ENCODE measurements at regions not wholly inside any gene's neighbourhood (a gene's known extent, or its start where the extent isn't known, plus 50 kb on each side); places are given as distances from the start of the nearest gene placed in this dataset.

- peaks cover 6% of the 10 kb centered on the region for H3K9me3 Mint-ChIP-seq
- no peaks in the 10 kb centered on the region for H3K36me3 Mint-ChIP-seq (ENCODE audit: low read depth)
- TF ChIP-seq, protein P1, sequence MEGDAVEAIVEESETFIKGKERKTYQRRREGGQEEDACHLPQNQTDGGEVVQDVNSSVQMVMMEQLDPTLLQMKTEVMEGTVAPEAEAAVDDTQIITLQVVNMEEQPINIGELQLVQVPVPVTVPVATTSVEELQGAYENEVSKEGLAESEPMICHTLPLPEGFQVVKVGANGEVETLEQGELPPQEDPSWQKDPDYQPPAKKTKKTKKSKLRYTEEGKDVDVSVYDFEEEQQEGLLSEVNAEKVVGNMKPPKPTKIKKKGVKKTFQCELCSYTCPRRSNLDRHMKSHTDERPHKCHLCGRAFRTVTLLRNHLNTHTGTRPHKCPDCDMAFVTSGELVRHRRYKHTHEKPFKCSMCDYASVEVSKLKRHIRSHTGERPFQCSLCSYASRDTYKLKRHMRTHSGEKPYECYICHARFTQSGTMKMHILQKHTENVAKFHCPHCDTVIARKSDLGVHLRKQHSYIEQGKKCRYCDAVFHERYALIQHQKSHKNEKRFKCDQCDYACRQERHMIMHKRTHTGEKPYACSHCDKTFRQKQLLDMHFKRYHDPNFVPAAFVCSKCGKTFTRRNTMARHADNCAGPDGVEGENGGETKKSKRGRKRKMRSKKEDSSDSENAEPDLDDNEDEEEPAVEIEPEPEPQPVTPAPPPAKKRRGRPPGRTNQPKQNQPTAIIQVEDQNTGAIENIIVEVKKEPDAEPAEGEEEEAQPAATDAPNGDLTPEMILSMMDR (IDR thresholded peaks at IDR 0.05) = no peak
- CTCF ChIA-PET = no interaction called here
- Histone ChIP-seq H3K9me3 (ENCODE audit: control insufficient read depth in 1 of 2, insufficient read depth in 1 of 2, low read length in 2 of 2) (peaks cover 0 to 7% of the 10 kb centered on the region in 2 experiments), H3K27me3 (ENCODE audit: control insufficient read depth in 1 of 2, insufficient read depth in 2 of 2, low read length in 2 of 2) (no peaks in the 10 kb centered on the region), H3K4me3 (ENCODE audit: low read length) (no peak overlapping the region), H3K36me3 (ENCODE audit: insufficient read depth, low read length) (no peaks in the 10 kb centered on the region), H3K27ac (ENCODE audit: low read depth in 1 of 2, low read length in 2 of 2) (no peak overlapping the region), H3K4me1 (ENCODE audit: insufficient read depth, low read length) (no peaks in the 10 kb centered on the region)
- H3K27me3 Mint-ChIP-seq = no peaks in the 10 kb centered on the region
- no peak overlapping the region for H3K27ac Mint-ChIP-seq
- no peak for ATAC-seq (ENCODE audit: poor library complexity)
- DNase-seq = no peak
- H3K4me3 Mint-ChIP-seq = no peak overlapping the region
- intact Hi-C loops (cut with DNase I, micrococcal nuclease) = no loop called here
- H3K4me1 Mint-ChIP-seq (ENCODE audit: low read depth) = no peaks in the 10 kb centered on the region
- POLR2A ChIA-PET = no interaction called here
Measured at GRCh38 chr7:138247081-138247480, 170.8 kb downstream of the AKR1D1 start.

DNA sequence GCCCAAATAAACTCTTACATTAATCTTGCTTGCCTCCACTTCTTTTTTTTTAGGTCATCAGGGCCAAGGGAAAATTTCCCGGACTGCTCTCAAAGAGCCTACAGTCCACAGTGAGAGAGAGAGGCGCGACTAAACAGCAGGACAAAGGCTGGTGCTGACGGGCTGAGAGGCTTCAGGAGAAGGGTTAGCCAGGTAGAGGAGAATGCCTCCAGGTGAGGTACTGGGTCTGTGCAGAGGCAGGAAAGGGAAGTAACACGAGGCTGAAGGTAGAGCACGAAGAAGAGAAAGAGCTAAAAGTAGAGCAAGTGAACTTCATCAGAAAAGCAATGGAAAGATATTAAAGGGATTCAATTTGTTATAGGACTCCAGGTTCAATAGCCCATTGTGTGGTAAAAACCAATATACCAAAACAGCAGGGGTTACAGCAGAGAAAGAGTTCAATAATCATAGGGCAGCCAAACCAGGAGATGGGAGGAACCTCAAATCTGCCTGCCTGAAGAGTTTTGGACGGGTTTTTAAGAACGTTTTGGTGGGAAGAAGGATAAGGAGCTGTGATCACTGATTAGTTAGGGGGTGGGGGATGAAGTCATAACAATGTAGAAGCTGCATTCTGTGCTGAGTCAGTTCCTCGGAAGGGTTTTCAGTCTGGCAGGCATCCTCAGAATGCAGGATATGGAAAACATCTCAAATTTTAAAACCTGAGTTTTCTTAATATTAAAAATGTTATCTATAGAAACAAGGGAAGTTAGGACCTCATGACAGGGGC lies 171.5 kb downstream of the AKR1D1 start:
- Histone ChIP-seq H3K36me3 (ENCODE audit: insufficient read depth, low read length) (no peaks in the 10 kb centered on the region), H3K4me1 (ENCODE audit: insufficient read depth, low read length) (no peaks in the 10 kb centered on the region), H3K27ac (ENCODE audit: low read depth in 1 of 2, low read length in 2 of 2) (no peak overlapping the region), H3K4me3 (ENCODE audit: low read length) (no peak overlapping the region), H3K9me3 (ENCODE audit: control insufficient read depth in 1 of 2, insufficient read depth in 1 of 2, low read length in 2 of 2) (peaks cover 0 to 7% of the 10 kb centered on the region in 2 experiments), H3K27me3 (ENCODE audit: control insufficient read depth in 1 of 2, insufficient read depth in 2 of 2, low read length in 2 of 2) (no peaks in the 10 kb centered on the region)
- CTCF ChIA-PET = no interaction called here
- Mint-ChIP-seq H3K27ac (no peak overlapping the region), H3K36me3 (ENCODE audit: low read depth) (no peaks in the 10 kb centered on the region), H3K4me1 (ENCODE audit: low read depth) (no peaks in the 10 kb centered on the region), H3K4me3 (no peak overlapping the region), H3K27me3 (no peaks in the 10 kb centered on the region), H3K9me3 (peaks cover 6% of the 10 kb centered on the region)
- no peak for DNase-seq
- no peak for ATAC-seq (ENCODE audit: poor library complexity)
- POLR2A ChIA-PET = no interaction called here
- intact Hi-C loops (cut with DNase I, micrococcal nuclease) = no loop called here
- TF ChIP-seq, protein P1 (IDR thresholded peaks at IDR 0.05) = no peak

DNA sequence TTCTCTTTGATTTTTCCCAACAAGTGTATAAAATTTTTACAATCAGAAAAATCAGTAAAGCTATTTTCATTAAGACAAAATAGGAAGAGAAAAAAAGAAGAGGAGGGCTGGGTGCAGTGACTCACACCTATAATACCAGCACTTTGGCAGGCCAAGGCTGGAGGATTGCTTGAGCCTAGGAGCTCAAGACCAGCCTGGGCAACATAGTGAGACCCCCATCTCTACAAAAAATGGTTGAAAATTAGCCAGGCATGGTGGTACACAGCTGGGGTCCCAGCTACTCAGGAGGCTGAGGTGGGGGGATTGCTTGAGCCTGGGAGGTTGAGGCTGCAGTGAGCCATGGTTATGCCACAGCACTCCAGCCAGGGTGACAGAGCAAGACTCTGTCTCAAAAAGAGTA lies 172.3 kb downstream of the AKR1D1 start:
- Histone ChIP-seq H3K27me3 (ENCODE audit: control insufficient read depth in 1 of 2, insufficient read depth in 2 of 2, low read length in 2 of 2) (no peaks in the 10 kb centered on the region), H3K27ac (ENCODE audit: low read depth in 1 of 2, low read length in 2 of 2) (no peak overlapping the region), H3K4me1 (ENCODE audit: insufficient read depth, low read length) (no peaks in the 10 kb centered on the region), H3K36me3 (ENCODE audit: insufficient read depth, low read length) (no peaks in the 10 kb centered on the region), H3K4me3 (ENCODE audit: low read length) (no peak overlapping the region), H3K9me3 (ENCODE audit: control insufficient read depth in 1 of 2, insufficient read depth in 1 of 2, low read length in 2 of 2) (peaks cover 0 to 7% of the 10 kb centered on the region in 2 experiments)
- Mint-ChIP-seq H3K27ac (no peak overlapping the region), H3K27me3 (no peaks in the 10 kb centered on the region), H3K9me3 (peaks cover 6% of the 10 kb centered on the region), H3K36me3 (ENCODE audit: low read depth) (no peaks in the 10 kb centered on the region), H3K4me1 (ENCODE audit: low read depth) (no peaks in the 10 kb centered on the region), H3K4me3 (no peak overlapping the region)
- ATAC-seq (ENCODE audit: poor library complexity) (no peak), DNase-seq (no peak)
- TF ChIP-seq, protein P1 (IDR thresholded peaks at IDR 0.05) = no peak
- CTCF ChIA-PET = no interaction called here
- intact Hi-C loops (cut with DNase I, micrococcal nuclease) = no loop called here
- POLR2A ChIA-PET = no interaction called here

Data from CD4-positive, alpha-beta T cell (primary cell).